K562 (cell line): ENCODE measurements at regions not wholly inside any gene's neighbourhood (a gene's known extent, or its start where the extent isn't known, plus 50 kb on each side); places are given as distances from the start of the nearest gene placed in this dataset.

Source experiments
- POLR3G ChIP-seq: IDR thresholded peaks from 2 replicates; pipeline ENCODE4 v1.6.1; 2011; ENCODE audit not compliant: insufficient read length, insufficient replicate concordance; ENCODE audit errors: extremely low read depth
- SREBF1 ChIP-seq: fragments of 150-350 bp; IDR thresholded peaks from 2 replicates; pipeline ENCODE4 v1.6.1; 2014; ENCODE audit warnings: antibody characterized with exemption, low read depth, low read length, borderline replicate concordance
- STAG1 ChIP-seq: sonication (generic); formaldehyde crosslinking; IDR thresholded peaks from 2 replicates; pipeline ENCODE4 v1.5.0; 2020; ENCODE audit warnings: missing genetic modification reagents, borderline replicate concordance
- ZBTB40 ChIP-seq, 2 experiments: fragments of 450-650 bp in 1 of 2; sonication (generic) in 1 of 2; formaldehyde crosslinking in 1 of 2; IDR thresholded peaks; 2 replicates each; pipeline versions ENCODE4 v1.7.1 to v1.9.0; 2016 to 2022; ENCODE audit warnings: inconsistent platforms in 1 of 2, mild to moderate bottlenecking in 1 of 2, missing genetic modification reagents in 1 of 2
- TF ChIP-seq, protein P1 (sequence below), 3 experiments: fragments of 200-800 bp in 1 of 3; fragments of 250-450 bp in 1 of 3; fragments of 450-650 bp in 1 of 3; sonication (Bioruptor Pico) in 1 of 3; sonication (Bioruptor generic) in 1 of 3; formaldehyde crosslinking in 1 of 3; IDR thresholded peaks; 2 replicates each; pipeline versions ENCODE4 v1.6.1 to v1.8.0; 2016 to 2022; ENCODE audit warnings: mild to moderate bottlenecking in 2 of 3, missing genetic modification characterization in 2 of 3, missing compliant biosample characterization in 1 of 3, moderate library complexity in 1 of 3
- TF ChIP-seq, protein P2 (sequence below): fragments of 450-650 bp; IDR thresholded peaks from 2 replicates; pipeline ENCODE4 v1.6.1; 2016; ENCODE audit warnings: low read depth, mild to moderate bottlenecking, moderate library complexity
- TF ChIP-seq, protein P3 (sequence below): sonication (generic); formaldehyde crosslinking; IDR thresholded peaks from 2 replicates; pipeline ENCODE4 v1.8.1; 2023; ENCODE audit warnings: mild to moderate bottlenecking, missing genetic modification reagents
- TF ChIP-seq, protein P4 (sequence below), 2 experiments: fragments of 450-650 bp; conservative IDR thresholded peaks; 2 replicates each; pipeline ENCODE4 v1.6.1; 2017; ENCODE audit warnings: mild to moderate bottlenecking in 2 of 2, moderate library complexity in 2 of 2

GRCh38 chr3:72270072-72270681 lies 485.2 kb upstream of the PROK2 start (continued):
- TF ChIP-seq, protein P1, sequence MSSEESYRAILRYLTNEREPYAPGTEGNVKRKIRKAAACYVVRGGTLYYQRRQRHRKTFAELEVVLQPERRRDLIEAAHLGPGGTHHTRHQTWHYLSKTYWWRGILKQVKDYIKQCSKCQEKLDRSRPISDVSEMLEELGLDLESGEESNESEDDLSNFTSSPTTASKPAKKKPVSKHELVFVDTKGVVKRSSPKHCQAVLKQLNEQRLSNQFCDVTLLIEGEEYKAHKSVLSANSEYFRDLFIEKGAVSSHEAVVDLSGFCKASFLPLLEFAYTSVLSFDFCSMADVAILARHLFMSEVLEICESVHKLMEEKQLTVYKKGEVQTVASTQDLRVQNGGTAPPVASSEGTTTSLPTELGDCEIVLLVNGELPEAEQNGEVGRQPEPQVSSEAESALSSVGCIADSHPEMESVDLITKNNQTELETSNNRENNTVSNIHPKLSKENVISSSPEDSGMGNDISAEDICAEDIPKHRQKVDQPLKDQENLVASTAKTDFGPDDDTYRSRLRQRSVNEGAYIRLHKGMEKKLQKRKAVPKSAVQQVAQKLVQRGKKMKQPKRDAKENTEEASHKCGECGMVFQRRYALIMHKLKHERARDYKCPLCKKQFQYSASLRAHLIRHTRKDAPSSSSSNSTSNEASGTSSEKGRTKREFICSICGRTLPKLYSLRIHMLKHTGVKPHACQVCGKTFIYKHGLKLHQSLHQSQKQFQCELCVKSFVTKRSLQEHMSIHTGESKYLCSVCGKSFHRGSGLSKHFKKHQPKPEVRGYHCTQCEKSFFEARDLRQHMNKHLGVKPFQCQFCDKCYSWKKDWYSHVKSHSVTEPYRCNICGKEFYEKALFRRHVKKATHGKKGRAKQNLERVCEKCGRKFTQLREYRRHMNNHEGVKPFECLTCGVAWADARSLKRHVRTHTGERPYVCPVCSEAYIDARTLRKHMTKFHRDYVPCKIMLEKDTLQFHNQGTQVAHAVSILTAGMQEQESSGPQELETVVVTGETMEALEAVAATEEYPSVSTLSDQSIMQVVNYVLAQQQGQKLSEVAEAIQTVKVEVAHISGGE (CRISPR knock-in tag; IDR thresholded peaks at IDR 0.05), result 0 out of 6 replicates have a peak, but pooled peaks of 1 of the 3 experiments have one; percentile 31
- TF ChIP-seq, protein P2, sequence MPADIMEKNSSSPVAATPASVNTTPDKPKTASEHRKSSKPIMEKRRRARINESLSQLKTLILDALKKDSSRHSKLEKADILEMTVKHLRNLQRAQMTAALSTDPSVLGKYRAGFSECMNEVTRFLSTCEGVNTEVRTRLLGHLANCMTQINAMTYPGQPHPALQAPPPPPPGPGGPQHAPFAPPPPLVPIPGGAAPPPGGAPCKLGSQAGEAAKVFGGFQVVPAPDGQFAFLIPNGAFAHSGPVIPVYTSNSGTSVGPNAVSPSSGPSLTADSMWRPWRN, result no peak
- TF ChIP-seq ZBTB40 (IDR thresholded peaks at IDR 0.05) (no peak), ZBTB40 (CRISPR knock-in tag; IDR thresholded peaks at IDR 0.05) (no peak), STAG1 (CRISPR knock-in tag) (no peak), SREBF1 (no peak), POLR3G (no peak)
- TF ChIP-seq, protein P3, sequence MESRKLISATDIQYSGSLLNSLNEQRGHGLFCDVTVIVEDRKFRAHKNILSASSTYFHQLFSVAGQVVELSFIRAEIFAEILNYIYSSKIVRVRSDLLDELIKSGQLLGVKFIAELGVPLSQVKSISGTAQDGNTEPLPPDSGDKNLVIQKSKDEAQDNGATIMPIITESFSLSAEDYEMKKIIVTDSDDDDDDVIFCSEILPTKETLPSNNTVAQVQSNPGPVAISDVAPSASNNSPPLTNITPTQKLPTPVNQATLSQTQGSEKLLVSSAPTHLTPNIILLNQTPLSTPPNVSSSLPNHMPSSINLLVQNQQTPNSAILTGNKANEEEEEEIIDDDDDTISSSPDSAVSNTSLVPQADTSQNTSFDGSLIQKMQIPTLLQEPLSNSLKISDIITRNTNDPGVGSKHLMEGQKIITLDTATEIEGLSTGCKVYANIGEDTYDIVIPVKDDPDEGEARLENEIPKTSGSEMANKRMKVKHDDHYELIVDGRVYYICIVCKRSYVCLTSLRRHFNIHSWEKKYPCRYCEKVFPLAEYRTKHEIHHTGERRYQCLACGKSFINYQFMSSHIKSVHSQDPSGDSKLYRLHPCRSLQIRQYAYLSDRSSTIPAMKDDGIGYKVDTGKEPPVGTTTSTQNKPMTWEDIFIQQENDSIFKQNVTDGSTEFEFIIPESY, result no peak
- TF ChIP-seq, protein P4, sequence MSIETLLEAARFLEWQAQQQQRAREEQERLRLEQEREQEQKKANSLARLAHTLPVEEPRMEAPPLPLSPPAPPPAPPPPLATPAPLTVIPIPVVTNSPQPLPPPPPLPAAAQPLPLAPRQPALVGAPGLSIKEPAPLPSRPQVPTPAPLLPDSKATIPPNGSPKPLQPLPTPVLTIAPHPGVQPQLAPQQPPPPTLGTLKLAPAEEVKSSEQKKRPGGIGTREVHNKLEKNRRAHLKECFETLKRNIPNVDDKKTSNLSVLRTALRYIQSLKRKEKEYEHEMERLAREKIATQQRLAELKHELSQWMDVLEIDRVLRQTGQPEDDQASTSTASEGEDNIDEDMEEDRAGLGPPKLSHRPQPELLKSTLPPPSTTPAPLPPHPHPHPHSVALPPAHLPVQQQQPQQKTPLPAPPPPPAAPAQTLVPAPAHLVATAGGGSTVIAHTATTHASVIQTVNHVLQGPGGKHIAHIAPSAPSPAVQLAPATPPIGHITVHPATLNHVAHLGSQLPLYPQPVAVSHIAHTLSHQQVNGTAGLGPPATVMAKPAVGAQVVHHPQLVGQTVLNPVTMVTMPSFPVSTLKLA (conservative IDR thresholded peaks at IDR 0.05), result peak; percentile 23 to 26; a peak in 1 of 4 replicates
